ACC112 (cell line): ENCODE measurements at regions not wholly inside any gene's neighbourhood (a gene's known extent, or its start where the extent isn't known, plus 50 kb on each side); places are given as distances from the start of the nearest gene placed in this dataset.

ENCODE experiments used
- H2AFZ ChIP-seq: fragments of 200-600 bp; sonication (generic); one replicate; pipeline ENCODE4 v1.6.0; 2017; ENCODE audit warnings: antibody characterized with exemption, low read length; ENCODE audit not compliant: unreplicated experiment
- H3K27ac ChIP-seq: fragments of 200-600 bp; sonication (generic); 2 replicates; pipeline ENCODE4 v1.5.1; 2014; ENCODE audit warnings: low read depth, mild to moderate bottlenecking, antibody characterized with exemption, low read length, moderate library complexity
- H3K27me3 ChIP-seq: fragments of 200-600 bp; sonication (generic); 2 replicates; pipeline ENCODE4 v1.6.1; 2014; ENCODE audit warnings: mild to moderate bottlenecking, antibody characterized with exemption, low read length, moderate library complexity, mixed read lengths; ENCODE audit not compliant: insufficient read depth
- H3K36me3 ChIP-seq: fragments of 200-600 bp; sonication (generic); 2 replicates; pipeline ENCODE4 v1.6.1; 2016; ENCODE audit warnings: mild to moderate bottlenecking, antibody characterized with exemption, low read length, moderate library complexity, mixed read lengths; ENCODE audit not compliant: insufficient read depth
- H3K4me1 ChIP-seq: fragments of 200-600 bp; sonication (generic); one replicate; pipeline ENCODE4 v1.6.1; 2016; ENCODE audit warnings: low read length, mixed read lengths; ENCODE audit not compliant: insufficient read depth, unreplicated experiment, control insufficient read depth
- H3K4me3 ChIP-seq: fragments of 200-600 bp; sonication (generic); 2 replicates; pipeline ENCODE4 v1.5.1; 2014; ENCODE audit warnings: mild to moderate bottlenecking, low read depth, low read length
- H3K79me2 ChIP-seq: fragments of 200-600 bp; sonication (generic); one replicate; pipeline ENCODE4 v1.6.0; 2016; ENCODE audit warnings: low read length; ENCODE audit not compliant: control insufficient read depth, unreplicated experiment, insufficient read depth

DNA sequence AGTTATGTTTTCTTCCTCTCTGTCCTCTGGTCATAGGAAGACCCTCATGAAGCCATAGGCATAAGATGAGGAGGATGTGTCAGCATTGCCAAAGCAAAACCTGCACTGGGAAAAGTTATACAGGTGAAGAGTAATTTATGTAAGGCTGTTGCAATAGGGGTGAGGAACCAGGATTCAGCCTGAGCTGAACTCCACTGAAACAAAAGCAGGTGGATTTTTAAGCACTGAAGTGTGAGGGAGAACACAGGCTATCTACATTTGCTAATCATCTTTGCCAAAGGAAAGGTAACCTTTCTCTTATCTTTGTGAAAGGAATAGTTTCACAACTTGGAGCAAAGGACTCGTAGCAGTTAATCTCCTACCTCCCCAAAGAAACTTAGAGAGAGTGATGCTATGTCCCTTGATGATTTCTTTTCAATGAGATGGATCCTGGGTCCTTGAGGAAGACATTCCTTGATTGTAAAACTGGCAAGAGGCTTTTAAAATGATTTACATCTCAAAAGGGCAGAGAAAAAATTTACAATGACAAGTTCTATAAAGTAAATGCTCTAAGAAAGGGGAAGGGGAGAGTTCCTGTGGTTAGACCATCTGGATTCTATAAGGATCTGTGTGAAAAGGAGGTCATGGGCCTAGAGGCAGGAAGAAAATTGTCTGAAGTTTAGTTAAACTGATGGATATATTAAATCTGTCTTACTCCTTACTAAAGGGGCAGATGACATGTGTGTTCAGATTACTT is 385.4 kb upstream of the CDH7 start:
- Histone ChIP-seq H3K4me3 (no peak overlapping the region), H2AFZ (no peak overlapping the region), H3K27ac (no peak overlapping the region), H3K27me3 (no peaks in the 10 kb centered on the region), H3K79me2 (no peaks in the 10 kb centered on the region), H3K36me3 (no peaks in the 10 kb centered on the region), H3K4me1 (no peaks in the 10 kb centered on the region)

DNA sequence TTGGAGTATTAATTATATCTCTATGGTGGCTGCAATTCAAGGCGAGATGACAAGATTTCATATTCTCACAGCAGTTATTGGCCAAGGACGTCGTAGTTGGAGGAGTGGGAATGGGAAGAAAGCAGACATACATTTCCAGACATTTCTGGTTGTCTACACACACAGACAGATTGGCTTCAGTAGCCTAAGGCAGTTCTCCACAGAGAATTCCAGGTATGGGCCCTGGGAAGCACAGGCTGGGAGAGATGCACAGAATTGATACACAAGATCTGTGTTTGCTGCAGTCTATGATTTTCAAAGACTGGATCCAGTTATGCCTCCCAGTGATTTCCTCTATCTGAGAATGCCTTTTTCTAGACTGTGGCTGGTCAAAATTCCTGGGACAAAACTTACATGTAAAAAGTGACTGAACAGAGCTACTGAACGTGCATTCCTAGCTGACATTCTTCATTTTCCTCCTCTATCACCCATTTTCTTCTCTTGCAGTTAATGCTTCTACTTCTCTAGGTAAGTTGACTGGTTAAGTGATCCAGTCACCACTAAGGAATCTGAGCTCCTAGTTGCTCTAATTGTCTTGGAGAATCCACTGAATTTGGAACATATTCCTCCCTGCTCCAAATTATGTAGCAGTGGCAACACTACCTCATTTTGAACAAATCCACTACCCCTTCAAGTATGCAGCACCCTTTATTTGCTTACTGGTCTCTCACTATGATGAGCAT is 386.7 kb upstream of the CDH7 start:
- Histone ChIP-seq H3K36me3 (no peaks in the 10 kb centered on the region), H2AFZ (no peak overlapping the region), H3K4me3 (no peak overlapping the region), H3K27ac (no peak overlapping the region), H3K79me2 (no peaks in the 10 kb centered on the region), H3K27me3 (no peaks in the 10 kb centered on the region), H3K4me1 (no peaks in the 10 kb centered on the region)

DNA sequence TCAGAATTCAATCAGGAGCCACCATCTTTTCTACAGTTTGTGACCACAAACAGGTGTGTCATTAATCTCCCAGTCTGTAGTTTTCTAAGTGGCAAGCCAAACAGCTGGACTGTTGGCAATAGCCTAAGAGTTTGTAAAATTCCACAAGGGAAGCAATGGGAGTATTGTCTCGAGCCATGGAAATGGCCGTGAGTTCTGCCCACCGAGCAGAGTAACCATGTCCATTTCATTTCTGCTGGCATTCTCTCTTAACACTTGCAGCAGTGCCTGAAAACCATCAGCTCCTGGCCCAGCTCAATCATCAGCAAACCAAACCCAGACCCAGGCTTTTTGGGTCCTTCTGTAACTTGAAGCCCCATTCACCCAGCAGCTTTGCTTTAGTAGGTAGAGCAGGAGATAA is 387.8 kb upstream of the CDH7 start:
- Histone ChIP-seq H2AFZ (no peak overlapping the region), H3K4me1 (no peaks in the 10 kb centered on the region), H3K36me3 (no peaks in the 10 kb centered on the region), H3K79me2 (no peaks in the 10 kb centered on the region), H3K27ac (no peak overlapping the region), H3K27me3 (no peaks in the 10 kb centered on the region), H3K4me3 (no peak overlapping the region)

DNA sequence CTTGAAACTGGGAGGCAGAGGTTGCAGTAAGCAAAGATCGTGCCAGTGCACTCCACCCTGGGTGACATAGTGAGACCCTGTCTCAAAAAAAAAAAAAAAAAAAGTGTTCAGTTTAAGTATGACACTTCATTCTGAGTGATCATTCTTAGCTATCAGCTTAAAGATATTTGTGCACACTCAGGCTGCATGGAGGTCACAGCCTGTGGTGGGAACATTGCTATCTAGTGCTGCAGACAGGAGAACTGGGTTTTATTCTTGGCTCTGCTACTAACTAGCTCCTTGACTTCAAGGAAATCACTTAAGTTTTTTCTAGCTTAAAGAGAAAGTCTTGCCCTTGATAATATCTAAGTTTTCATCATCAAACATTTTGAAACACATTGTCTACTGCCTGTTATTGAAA is 391.3 kb upstream of the CDH7 start:
- no peaks in the 10 kb centered on the region for H3K4me1 ChIP-seq
- no peak overlapping the region for H3K27ac ChIP-seq
- no peak overlapping the region for H2AFZ ChIP-seq
- no peak overlapping the region for H3K4me3 ChIP-seq
- no peaks in the 10 kb centered on the region for H3K36me3 ChIP-seq
- no peaks in the 10 kb centered on the region for H3K27me3 ChIP-seq
- H3K79me2 ChIP-seq, result no peaks in the 10 kb centered on the region

DNA sequence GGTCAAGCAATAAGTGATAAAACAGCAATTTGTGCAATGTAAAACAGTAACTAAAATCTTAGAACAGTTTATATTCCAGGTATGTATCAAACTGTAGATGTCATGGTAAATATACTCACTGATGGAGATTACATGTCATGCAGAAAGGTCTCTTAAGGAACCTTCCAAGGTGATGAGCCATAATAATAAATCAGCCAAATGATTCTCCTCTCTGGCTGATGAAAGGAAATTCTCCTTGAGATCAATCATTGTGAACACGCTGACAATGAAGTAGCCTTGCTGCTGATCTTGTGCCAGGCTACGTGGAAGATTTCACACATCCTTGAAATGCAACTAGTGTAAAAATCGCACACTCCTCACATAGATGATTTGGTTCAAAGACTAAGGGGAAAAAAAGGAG is 392.5 kb upstream of the CDH7 start:
- Histone ChIP-seq H3K36me3 (no peaks in the 10 kb centered on the region), H3K79me2 (no peaks in the 10 kb centered on the region), H2AFZ (no peak overlapping the region), H3K4me1 (no peaks in the 10 kb centered on the region), H3K27ac (no peak overlapping the region), H3K27me3 (no peaks in the 10 kb centered on the region), H3K4me3 (no peak overlapping the region)

DNA sequence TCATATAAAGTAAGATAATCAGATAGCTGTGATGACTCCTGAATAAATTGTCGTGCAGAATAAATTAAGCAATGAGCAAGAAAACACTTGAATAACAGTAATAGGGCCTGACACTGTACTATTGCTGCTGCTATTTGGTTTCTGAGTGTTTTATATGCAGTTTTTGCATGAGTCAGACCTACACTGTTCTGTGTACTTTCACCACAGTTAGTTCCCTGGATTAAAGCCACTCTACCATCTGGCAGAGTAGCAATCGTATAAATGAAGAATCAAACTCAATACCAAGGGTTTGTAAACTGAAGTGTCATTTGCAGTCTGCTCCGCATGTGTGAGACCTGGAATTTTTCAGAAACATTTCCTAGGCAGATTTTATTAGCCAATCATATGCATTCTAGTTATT is 398.6 kb upstream of the CDH7 start:
- Histone ChIP-seq H3K4me3 (no peak overlapping the region), H3K4me1 (no peaks in the 10 kb centered on the region), H2AFZ (no peak overlapping the region), H3K79me2 (no peaks in the 10 kb centered on the region), H3K36me3 (no peaks in the 10 kb centered on the region), H3K27ac (no peak overlapping the region), H3K27me3 (no peaks in the 10 kb centered on the region)

DNA sequence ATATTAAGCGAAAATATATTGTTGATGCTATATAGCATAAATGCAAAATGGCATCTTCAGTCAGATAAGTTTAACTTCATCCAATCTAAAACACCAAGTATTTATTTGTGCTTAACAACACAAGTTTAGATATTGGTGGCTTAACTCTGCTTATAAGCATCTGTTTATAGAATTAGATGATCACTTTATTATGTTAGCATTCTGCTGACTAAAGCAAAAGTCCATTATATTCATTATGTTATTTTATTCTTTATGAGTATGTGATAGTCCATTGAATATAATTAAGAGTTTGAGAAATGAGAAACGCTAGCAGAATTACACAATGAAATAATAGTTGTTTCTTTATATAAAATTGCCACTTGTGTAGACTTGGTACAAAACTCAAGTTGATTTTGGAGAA is 401.2 kb upstream of the CDH7 start:
- no peaks in the 10 kb centered on the region for H3K36me3 ChIP-seq
- no peaks in the 10 kb centered on the region for H3K4me1 ChIP-seq
- no peaks in the 10 kb centered on the region for H3K79me2 ChIP-seq
- H3K27me3 ChIP-seq, result no peaks in the 10 kb centered on the region
- H2AFZ ChIP-seq, result no peak overlapping the region
- no peak overlapping the region for H3K4me3 ChIP-seq
- no peak overlapping the region for H3K27ac ChIP-seq

DNA sequence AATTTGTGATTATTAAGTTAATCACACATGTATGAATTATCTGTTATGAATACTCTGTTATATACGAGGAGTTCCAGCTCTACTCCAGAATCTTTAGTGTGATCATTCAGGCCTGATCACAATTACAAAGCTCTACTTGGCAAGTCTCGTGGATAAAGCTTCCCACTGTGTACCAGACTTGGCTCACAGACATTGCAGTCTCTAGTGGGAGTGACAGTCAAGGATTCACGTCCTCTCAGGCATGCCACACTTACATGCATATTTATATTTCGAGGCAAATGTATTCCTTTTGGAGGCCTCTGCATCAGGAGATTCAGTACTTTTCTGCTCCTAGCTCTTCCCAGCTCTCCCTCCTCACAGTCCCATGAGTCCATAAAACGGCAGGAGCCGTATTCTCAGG is 403.4 kb upstream of the CDH7 start:
- no peak overlapping the region for H3K27ac ChIP-seq
- H3K27me3 ChIP-seq, result no peaks in the 10 kb centered on the region
- H3K4me1 ChIP-seq, result no peaks in the 10 kb centered on the region
- no peak overlapping the region for H3K4me3 ChIP-seq
- H2AFZ ChIP-seq, result no peak overlapping the region
- H3K79me2 ChIP-seq, result no peaks in the 10 kb centered on the region
- no peaks in the 10 kb centered on the region for H3K36me3 ChIP-seq

DNA sequence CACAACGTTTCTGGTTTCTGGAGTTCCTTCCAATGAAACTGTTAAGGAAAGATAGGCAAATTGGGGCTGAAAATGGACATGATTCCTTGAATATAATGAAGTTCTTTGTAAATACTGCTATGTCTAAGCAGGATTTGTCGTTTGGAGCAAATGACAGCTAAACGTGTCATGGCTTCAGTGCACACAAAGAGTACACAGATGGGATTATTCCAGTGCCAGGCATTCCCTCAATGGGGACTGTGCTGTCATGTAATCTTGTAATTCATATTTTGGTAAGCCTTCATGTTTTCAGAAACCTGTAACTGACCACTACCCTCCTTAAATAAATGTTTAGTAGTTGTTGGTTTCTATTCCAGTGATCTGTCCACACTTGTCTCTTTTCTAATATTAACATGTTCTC is 404.7 kb upstream of the CDH7 start:
- no peak overlapping the region for H3K27ac ChIP-seq
- no peaks in the 10 kb centered on the region for H3K4me1 ChIP-seq
- no peaks in the 10 kb centered on the region for H3K79me2 ChIP-seq
- no peaks in the 10 kb centered on the region for H3K36me3 ChIP-seq
- H2AFZ ChIP-seq, result no peak overlapping the region
- no peaks in the 10 kb centered on the region for H3K27me3 ChIP-seq
- H3K4me3 ChIP-seq, result no peak overlapping the region

DNA sequence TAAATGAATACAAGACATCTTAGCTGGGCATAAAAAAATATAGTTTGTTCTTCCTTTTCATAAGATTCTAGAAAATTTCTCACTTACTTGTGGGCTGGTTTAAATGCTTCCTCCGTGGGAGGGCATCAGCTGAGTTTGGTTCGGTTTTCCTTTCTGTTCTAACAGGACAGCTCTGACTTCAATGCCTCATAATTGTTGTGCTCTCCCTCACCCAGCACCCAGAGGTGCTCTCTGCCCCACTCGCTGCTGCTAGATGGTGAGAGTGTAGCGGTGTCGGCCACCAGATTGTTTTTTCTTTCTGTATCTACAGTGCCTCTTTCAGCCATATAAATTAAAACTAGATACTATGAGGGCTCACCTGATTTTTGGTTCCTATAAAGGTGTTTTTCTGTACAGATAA is 407.2 kb upstream of the CDH7 start:
- no peaks in the 10 kb centered on the region for H3K36me3 ChIP-seq
- no peak overlapping the region for H2AFZ ChIP-seq
- H3K27me3 ChIP-seq, result no peaks in the 10 kb centered on the region
- no peak overlapping the region for H3K27ac ChIP-seq
- H3K4me3 ChIP-seq, result no peak overlapping the region
- no peaks in the 10 kb centered on the region for H3K4me1 ChIP-seq
- no peaks in the 10 kb centered on the region for H3K79me2 ChIP-seq

DNA sequence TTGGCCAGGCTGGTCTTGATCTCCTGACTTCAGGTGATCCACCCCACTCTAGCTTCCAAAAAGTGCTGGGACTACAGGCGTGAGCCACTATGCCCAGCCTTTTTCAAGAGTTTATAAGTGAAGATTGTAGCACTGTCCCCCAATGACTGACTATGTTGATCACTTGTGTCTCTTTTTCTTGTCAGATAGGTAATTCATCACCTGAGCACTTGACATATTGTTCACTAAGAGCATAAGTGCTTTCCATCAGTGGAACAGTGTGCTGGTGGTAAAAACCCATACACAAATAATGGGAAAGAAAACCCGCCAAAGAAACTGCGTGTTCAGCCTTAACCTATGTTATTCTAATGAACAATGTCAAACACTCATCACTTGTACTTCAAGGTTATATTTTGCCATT is 414.4 kb upstream of the CDH7 start:
- Histone ChIP-seq H3K36me3 (no peaks in the 10 kb centered on the region), H2AFZ (no peak overlapping the region), H3K27ac (no peak overlapping the region), H3K4me1 (no peaks in the 10 kb centered on the region), H3K27me3 (no peaks in the 10 kb centered on the region), H3K79me2 (no peaks in the 10 kb centered on the region), H3K4me3 (no peak overlapping the region)
